ENCODE measurements at regions not wholly inside any gene's neighbourhood (a gene's known extent, or its start where the extent isn't known, plus 50 kb on each side); places are given as distances from the start of the nearest gene placed in this dataset.
"Not testable (repeated sequence)": the region's sequence is repeated elsewhere in the genome, so short reads cannot be mapped to it uniquely, and the experiment has no call there.

- not testable (repeated sequence) for DNase-seq
Measured at GRCh38 chr4:160746585-160746984, 1417.2 kb downstream of the FSTL5 start.

- no peak for DNase-seq
Measured at GRCh38 chr4:160772668-160773067, 1391.1 kb downstream of the FSTL5 start.

- no peak for DNase-seq
Measured at GRCh38 chr4:160795216-160795615, 1368.6 kb downstream of the FSTL5 start.

- DNase-seq = no peak
Measured at GRCh38 chr4:160808174-160808573, 1355.6 kb downstream of the FSTL5 start.

GRCh38 chr4:160809576-160809975, 1354.2 kb downstream of the FSTL5 start:
- DNase-seq = no peak

GRCh38 chr4:160810424-160810823, 1353.4 kb downstream of the FSTL5 start:
- no peak for DNase-seq

GRCh38 chr4:160810941-160811340, 1352.9 kb downstream of the FSTL5 start:
- no peak for DNase-seq

- no peak for DNase-seq
Measured at GRCh38 chr4:160811956-160812355, 1351.8 kb downstream of the FSTL5 start.

- no peak for DNase-seq
Measured at GRCh38 chr4:160814726-160815125, 1349.1 kb downstream of the FSTL5 start.

GRCh38 chr4:160818571-160818970, 1345.2 kb downstream of the FSTL5 start:
- no peak for DNase-seq

GRCh38 chr4:160819791-160820190, 1344.0 kb downstream of the FSTL5 start:
- DNase-seq = no peak

- no peak for DNase-seq
Measured at GRCh38 chr4:160824481-160824880, 1339.3 kb downstream of the FSTL5 start.

- no peak for DNase-seq
Measured at GRCh38 chr4:160825644-160826338, 1338.0 kb downstream of the FSTL5 start.

- no peak for DNase-seq
Measured at GRCh38 chr4:160826339-160826679, 1337.5 kb downstream of the FSTL5 start.

GRCh38 chr4:160831165-160831922, 1332.5 kb downstream of the FSTL5 start:
- DNase-seq = no peak

- DNase-seq = no peak
Measured at GRCh38 chr4:160835789-160836188, 1328.0 kb downstream of the FSTL5 start.

- DNase-seq = no peak
Measured at GRCh38 chr4:160836431-160836830, 1327.4 kb downstream of the FSTL5 start.

GRCh38 chr4:160846121-160846520, 1317.7 kb downstream of the FSTL5 start:
- DNase-seq = no peak

GRCh38 chr4:160847228-160847627, 1316.6 kb downstream of the FSTL5 start:
- DNase-seq = no peak

- DNase-seq = no peak
Measured at GRCh38 chr4:160848489-160848888, 1315.3 kb downstream of the FSTL5 start.

- DNase-seq = no peak
Measured at GRCh38 chr4:160848901-160849760, 1314.7 kb downstream of the FSTL5 start.

- DNase-seq = no peak
Measured at GRCh38 chr4:160864253-160864652, 1299.5 kb downstream of the FSTL5 start.

GRCh38 chr4:160869899-160870298, 1293.9 kb downstream of the FSTL5 start:
- no peak for DNase-seq

GRCh38 chr4:160872491-160872890, 1291.3 kb downstream of the FSTL5 start:
- DNase-seq = no peak

Data from NCI-H446 (cell line).